GM19239 (cell line): ENCODE measurements at regions not wholly inside any gene's neighbourhood (a gene's known extent, or its start where the extent isn't known, plus 50 kb on each side); places are given as distances from the start of the nearest gene placed in this dataset.
A peak's percentile ranks its signal among the peaks of the same experiment; 100 is the strongest.

Experiments
- DNase-seq: peaks from one replicate; pipeline ENCODE4 v3.0.0; 2011; ENCODE audit warnings: low spot score; ENCODE audit not compliant: insufficient read length
- FAIRE-seq: peaks from 2 replicates; lab custom pipeline; 2011; peaks lifted over from hg19 to GRCh38; lab: Jason Lieb, UNC

GRCh38 chr5:39742916-39743315, 318.1 kb upstream of the DAB2 start:
- no peak for DNase-seq
- FAIRE-seq, result no peak

GRCh38 chr5:39740404-39740803, 315.6 kb upstream of the DAB2 start:
- FAIRE-seq, result no peak
- DNase-seq, result no peak

GRCh38 chr5:39732166-39732565, 307.4 kb upstream of the DAB2 start:
- FAIRE-seq (no peak), DNase-seq (no peak)

GRCh38 chr5:39730699-39731098, 305.9 kb upstream of the DAB2 start:
- DNase-seq, result no peak
- FAIRE-seq, result no peak

- FAIRE-seq, result no peak
Measured at GRCh38 chr5:39730006-39730405, 305.2 kb upstream of the DAB2 start.

GRCh38 chr5:39726467-39726866, 301.7 kb upstream of the DAB2 start:
- FAIRE-seq (no peak), DNase-seq (no peak)

More at GRCh38 chr5:39730006-39730405, 305.2 kb upstream of the DAB2 start:
- DNase-seq, result no peak

GRCh38 chr5:39721394-39721793, 296.6 kb upstream of the DAB2 start:
- no peak for FAIRE-seq
- no peak for DNase-seq

- no peak for DNase-seq
- FAIRE-seq, result no peak
Measured at GRCh38 chr5:39720136-39720535, 295.4 kb upstream of the DAB2 start.

GRCh38 chr5:39717176-39717897, 292.6 kb upstream of the DAB2 start:
- FAIRE-seq (no peak), DNase-seq (no peak)

- FAIRE-seq, result peak; percentile 35
Measured at GRCh38 chr5:39716532-39717028, 291.8 kb upstream of the DAB2 start.

GRCh38 chr5:39714036-39714698, 289.4 kb upstream of the DAB2 start:
- FAIRE-seq (peak; percentile 72), DNase-seq (no peak)

More at GRCh38 chr5:39716532-39717028, 291.8 kb upstream of the DAB2 start:
- peak; percentile 7 for DNase-seq

GRCh38 chr5:39713250-39713916, 288.6 kb upstream of the DAB2 start:
- DNase-seq (no peak), FAIRE-seq (no peak)

GRCh38 chr5:39712316-39713249, 287.8 kb upstream of the DAB2 start:
- DNase-seq (no peak), FAIRE-seq (no peak)

- no peak for DNase-seq
- FAIRE-seq, result no peak
Measured at GRCh38 chr5:39711821-39712220, 287.0 kb upstream of the DAB2 start.

GRCh38 chr5:39709032-39709431, 284.3 kb upstream of the DAB2 start:
- DNase-seq (no peak), FAIRE-seq (no peak)

- DNase-seq (no peak), FAIRE-seq (no peak)
Measured at GRCh38 chr5:39702928-39703327, 278.1 kb upstream of the DAB2 start.

GRCh38 chr5:39700523-39700922, 275.7 kb upstream of the DAB2 start:
- DNase-seq (no peak), FAIRE-seq (no peak)

- DNase-seq (no peak), FAIRE-seq (no peak)
Measured at GRCh38 chr5:39698838-39699560, 274.2 kb upstream of the DAB2 start.

GRCh38 chr5:39697881-39698280, 273.1 kb upstream of the DAB2 start:
- FAIRE-seq, result no peak

More at GRCh38 chr5:39697881-39698280, 273.1 kb upstream of the DAB2 start:
- no peak for DNase-seq
